HCT116 (cell line): ENCODE measurements at regions not wholly inside any gene's neighbourhood (a gene's known extent, or its start where the extent isn't known, plus 50 kb on each side); places are given as distances from the start of the nearest gene placed in this dataset.

Experiments
- ATAC-seq: fragments of 200-7000 bp; cut with Tn5 transposase; 2 replicates; pipeline ENCODE4 v1.9.1; 2020; ENCODE audit warnings: mild to moderate bottlenecking, moderate library complexity
- BruUV-seq: library from RNA; stranded (reverse); fragments of 400-500 nt; replicated peaks from 2 replicates; lab custom pipeline; 2021; lab: Mats Ljungman, UMichigan
- CTCF ChIA-PET: fragments of 300-600 bp; sonication (Branson Sonifier 250); formaldehyde crosslinking; loops from one replicate; lab custom pipeline; 2021; ENCODE audit warnings: antibody characterized with exemption; lab: Charles Lee
- POLR2A ChIA-PET: fragments of 300-600, 350-600 bp; sonication (Branson Sonifier 250); formaldehyde crosslinking; loops from one replicate; lab custom pipeline; 2021; ENCODE audit warnings: antibody characterized with exemption; lab: Charles Lee
- RAD21 ChIA-PET, 2 experiments: fragments of 300-600 bp; sonication (Branson Sonifier 250); formaldehyde crosslinking; loops; one replicate each; lab custom pipeline; 2023; ENCODE audit warnings: low total read pairs in 2 of 2; ENCODE audit not compliant: uncharacterized antibody in 2 of 2, unreplicated experiment in 2 of 2, low non-redundant PET in 1 of 2; lab: Charles Lee
- DNase-seq: peaks from one replicate; pipeline ENCODE4 v3.0.0-alpha.2; 2010; ENCODE audit warnings: low read depth, low spot score
- H2AFZ ChIP-seq: fragments of 200-600 bp; shearing (Covaris generic), sonication (generic); 2 replicates; pipeline ENCODE4 v1.6.1; 2017; ENCODE audit warnings: low read depth, mixed run types, mixed read lengths, antibody characterized with exemption, low read length; ENCODE audit not compliant: poor library complexity, severe bottlenecking
- H3K27ac ChIP-seq: 2 replicates; pipeline ENCODE4 v1.5.1; 2012; ENCODE audit warnings: low read depth, low read length
- H3K27me3 ChIP-seq: fragments of 200-600 bp; sonication (generic); 2 replicates; pipeline ENCODE4 v1.6.1; 2016; ENCODE audit warnings: mixed run types, low read length, mixed read lengths; ENCODE audit not compliant: insufficient read depth
- H3K36me3 ChIP-seq, 2 experiments: fragments of 200-500 bp in 1 of 2; fragments of 200-600 bp in 1 of 2; sonication (Bioruptor generic) in 1 of 2; sonication (generic) in 1 of 2; 2 replicates each; pipeline versions ENCODE4 v1.5.1 to v1.6.1; 2014 to 2016; ENCODE audit warnings: low read length in 2 of 2, inconsistent platforms in 1 of 2, mixed read lengths in 1 of 2, mixed run types in 1 of 2; ENCODE audit not compliant: insufficient read depth in 2 of 2, control insufficient read depth in 1 of 2
- H3K4me1 ChIP-seq, 2 experiments: fragments of 200-600 bp in 1 of 2; sonication (generic) in 1 of 2; 2 replicates each; pipeline versions ENCODE4 v1.5.1 to v1.6.1; 2012 to 2017; ENCODE audit warnings: low read length in 2 of 2, inconsistent platforms in 1 of 2, mild to moderate bottlenecking in 1 of 2, mixed read lengths in 1 of 2, mixed run types in 1 of 2, moderate library complexity in 1 of 2; ENCODE audit not compliant: insufficient read depth in 2 of 2, control insufficient read depth in 1 of 2
- H3K4me2 ChIP-seq: fragments of 200-600 bp; sonication (generic); 2 replicates; pipeline ENCODE4 v1.6.1; 2017; ENCODE audit warnings: mixed run types, low read length, mixed read lengths
- H3K4me3 ChIP-seq, 2 experiments: fragments of 200-600 bp in 1 of 2; sonication (generic) in 1 of 2; replicated peaks in 1 of 2; 2 replicates each; pipeline ENCODE4 v1.5.1; 2011 to 2016; ENCODE audit warnings: low read length in 2 of 2, control low read depth in 1 of 2, low read depth in 1 of 2, mild to moderate bottlenecking in 1 of 2, mixed read lengths in 1 of 2, mixed run types in 1 of 2
- H3K79me2 ChIP-seq: fragments of 200-600 bp; sonication (generic); 2 replicates; pipeline ENCODE4 v1.6.1; 2017; ENCODE audit warnings: mild to moderate bottlenecking, mixed run types, low read length, moderate library complexity, mixed read lengths; ENCODE audit not compliant: insufficient read depth
- H3K9ac ChIP-seq: fragments of 200-600 bp; sonication (generic); 2 replicates; pipeline ENCODE4 v1.6.1; 2016; ENCODE audit warnings: low read length, mixed read lengths
- H3K9me2 ChIP-seq: fragments of 200-600 bp; sonication (generic), shearing (Covaris generic); 2 replicates; pipeline ENCODE4 v1.6.1; 2017; ENCODE audit warnings: mixed run types, mild to moderate bottlenecking, moderate library complexity; ENCODE audit not compliant: insufficient read depth
- H3K9me3 ChIP-seq, 2 experiments: fragments of 200-500 bp in 1 of 2; fragments of 200-600 bp in 1 of 2; sonication (Bioruptor generic) in 1 of 2; sonication (generic) in 1 of 2; 2 replicates each; pipeline ENCODE4 v1.6.1; 2014 to 2017; ENCODE audit warnings: low read length in 2 of 2, mixed read lengths in 2 of 2, inconsistent platforms in 1 of 2, low read depth in 1 of 2, mild to moderate bottlenecking in 1 of 2, mixed run types in 1 of 2, moderate library complexity in 1 of 2; ENCODE audit not compliant: control insufficient read depth in 1 of 2, insufficient read depth in 1 of 2
- H4K20me1 ChIP-seq: fragments of 200-600 bp; sonication (generic), shearing (Covaris generic); 2 replicates; pipeline ENCODE4 v1.6.1; 2017; ENCODE audit warnings: mixed run types, mild to moderate bottlenecking, moderate library complexity; ENCODE audit not compliant: insufficient read depth
- CBX3 ChIP-seq: IDR thresholded peaks from 2 replicates; pipeline ENCODE4 v1.6.1; 2012; ENCODE audit warnings: low read depth
- CEBPB ChIP-seq: IDR thresholded peaks from 2 replicates; pipeline ENCODE4 v1.6.1; 2012; ENCODE audit warnings: low read depth
- CTCF ChIP-seq, 3 experiments: fragments of 200-600 bp in 1 of 3; sonication (generic) in 1 of 3; IDR thresholded peaks in 2 of 3; conservative IDR thresholded peaks in 1 of 3; 2 replicates each; pipeline ENCODE4 v1.5.1; 2012 to 2017; ENCODE audit warnings: low read depth in 2 of 3, low read length in 2 of 3, antibody characterized with exemption in 1 of 3, borderline replicate concordance in 1 of 3, control low read depth in 1 of 3, mild to moderate bottlenecking in 1 of 3, mixed read lengths in 1 of 3, mixed run types in 1 of 3, moderate library complexity in 1 of 3; ENCODE audit not compliant: insufficient read depth in 1 of 3
- ELF1 ChIP-seq: IDR thresholded peaks from 2 replicates; pipeline ENCODE4 v1.6.1; 2012; ENCODE audit warnings: low read depth, borderline replicate concordance
- POLR2A ChIP-seq: IDR thresholded peaks from 2 replicates; pipeline ENCODE4 v1.7.0; 2011; ENCODE audit warnings: borderline replicate concordance; ENCODE audit not compliant: insufficient read depth, insufficient read length; ENCODE audit errors: extremely low read depth
- POLR2AphosphoS5 ChIP-seq: IDR thresholded peaks from 2 replicates; pipeline ENCODE4 v1.6.1; 2011; ENCODE audit warnings: mild to moderate bottlenecking, low read depth, low read length, moderate library complexity
- RAD21 ChIP-seq: IDR thresholded peaks from 2 replicates; pipeline ENCODE4 v1.6.1; 2012; ENCODE audit warnings: low read depth, mild to moderate bottlenecking
- SIN3A ChIP-seq: IDR thresholded peaks from 2 replicates; pipeline ENCODE4 v1.6.1; 2012; ENCODE audit warnings: low read depth
- SRF ChIP-seq: IDR thresholded peaks from 2 replicates; pipeline ENCODE4 v1.6.1; 2012; ENCODE audit warnings: low read depth
- TCF7L2 ChIP-seq: IDR thresholded peaks from 2 replicates; pipeline ENCODE4 v1.7.0; 2011; ENCODE audit warnings: borderline replicate concordance, inconsistent platforms; ENCODE audit not compliant: insufficient read depth, insufficient read length; ENCODE audit errors: extremely low read depth
- ZBTB33 ChIP-seq: IDR thresholded peaks from 2 replicates; pipeline ENCODE4 v1.6.1; 2011; ENCODE audit warnings: mild to moderate bottlenecking, low read length, moderate library complexity; ENCODE audit not compliant: insufficient replicate concordance; ENCODE audit errors: extremely low read depth
- ZFX ChIP-seq: fragments of 450-650 bp; IDR thresholded peaks from 2 replicates; pipeline ENCODE4 v1.6.1; 2017
- intact Hi-C: fragments of 100-400 bp; cut with micrococcal nuclease; formaldehyde crosslinking; loops from 2 replicates; pipeline ENCODE4 v1.10.0; 2022

GRCh38 chr3:194906229-194906629, 220.5 kb downstream of the FAM43A start:
- RAD21 ChIA-PET: no interaction called here
- POLR2A ChIA-PET: no interaction called here
- H3K9me2 ChIP-seq: no peaks in the 10 kb centered on the region
- no peaks in the 10 kb centered on the region for H4K20me1 ChIP-seq
- BruUV-seq: no TSS peak
- no peaks in the 10 kb centered on the region for H3K36me3 ChIP-seq
- H3K4me1 ChIP-seq: no peaks in the 10 kb centered on the region
- CTCF ChIA-PET: no interaction called here
- H2AFZ ChIP-seq: no peak overlapping the region
- no peak overlapping the region for H3K4me3 ChIP-seq
- no peaks in the 10 kb centered on the region for H3K79me2 ChIP-seq
- TF ChIP-seq RAD21: no peak
- no peak for TF ChIP-seq CTCF (IDR thresholded peaks at IDR 0.05 in 2 of 3, conservative IDR thresholded peaks at IDR 0.05 in 1 of 3; ENCODE audit: borderline replicate concordance in 1 of 3, insufficient read depth in 1 of 3, low read depth in 2 of 3, low read length in 2 of 3)
- no peak for TF ChIP-seq POLR2A
- no peak for TF ChIP-seq SIN3A
- TF ChIP-seq POLR2AphosphoS5: no peak
- TF ChIP-seq ZBTB33: no peak
- TF ChIP-seq ELF1: no peak
- no peak for TF ChIP-seq TCF7L2
- no peak for TF ChIP-seq CBX3
- TF ChIP-seq ZFX: no peak
- no peak for TF ChIP-seq CEBPB
- no peak for TF ChIP-seq SRF
- H3K27me3 ChIP-seq: no peaks in the 10 kb centered on the region
- H3K9ac ChIP-seq: no peak overlapping the region
- H3K9me3 ChIP-seq: peaks cover 0 to 6% of the 10 kb centered on the region in 2 experiments; a peak in 1 of 4 replicates
- DNase-seq (no peak), ATAC-seq (no peak)
- no peak overlapping the region for H3K4me2 ChIP-seq
- intact Hi-C loops: no loop called here
- no peak overlapping the region for H3K27ac ChIP-seq
